PC-3 (cell line): ENCODE measurements at regions not wholly inside any gene's neighbourhood (a gene's known extent, or its start where the extent isn't known, plus 50 kb on each side); places are given as distances from the start of the nearest gene placed in this dataset.

Source experiments
- ATAC-seq: fragments of 200-7000 bp; cut with Tn5 transposase; 2 replicates; pipeline ENCODE4 v1.9.1; 2020; ENCODE audit warnings: mild to moderate bottlenecking, moderate library complexity
- BruUV-seq: library from RNA; stranded (reverse); fragments of 400-500 nt; replicated peaks from 2 replicates; lab custom pipeline; 2021; lab: Mats Ljungman, UMichigan
- CTCF ChIA-PET: fragments of 300-600 bp; sonication (Branson Sonifier 250); formaldehyde crosslinking; loops from one replicate; lab custom pipeline; 2022; ENCODE audit warnings: antibody characterized with exemption; lab: Charles Lee
- POLR2A ChIA-PET: fragments of 300-600 bp; sonication (Branson Sonifier 250); formaldehyde crosslinking; loops from one replicate; lab custom pipeline; 2022; ENCODE audit warnings: antibody characterized with exemption; ENCODE audit not compliant: unreplicated experiment; lab: Charles Lee
- DNase-seq: peaks from one replicate; pipeline ENCODE4 v3.0.0-alpha.2; 2015
- H2AFZ ChIP-seq: fragments of 300-600 bp; sonication (generic); 2 replicates; pipeline ENCODE4 v1.6.0; 2016; ENCODE audit warnings: antibody characterized with exemption, low read length
- H3F3A ChIP-seq: fragments of 300-600 bp; sonication (generic); one replicate; pipeline ENCODE4 v1.6.0; 2017; ENCODE audit warnings: antibody characterized with exemption, low read length, control low read depth, mild to moderate bottlenecking; ENCODE audit not compliant: unreplicated experiment
- H3K27ac ChIP-seq: fragments of 300-600 bp; sonication (generic); 2 replicates; pipeline ENCODE4 v1.5.1; 2016; ENCODE audit warnings: mild to moderate bottlenecking, low read length
- H3K27me3 ChIP-seq: fragments of 300-600 bp; sonication (generic); 2 replicates; pipeline ENCODE4 v1.6.1; 2016; ENCODE audit warnings: low read length, mixed read lengths
- H3K36me3 ChIP-seq: fragments of 300-600 bp; sonication (generic); 2 replicates; pipeline ENCODE4 v1.6.1; 2016; ENCODE audit warnings: low read depth, mixed run types, low read length, mixed read lengths
- H3K4me1 ChIP-seq: fragments of 300-600 bp; sonication (generic); 2 replicates; pipeline ENCODE4 v1.5.1; 2016; ENCODE audit warnings: low read length; ENCODE audit not compliant: insufficient read depth
- H3K4me2 ChIP-seq: fragments of 300-600 bp; sonication (generic); 2 replicates; pipeline ENCODE4 v1.6.0; 2016; ENCODE audit warnings: low read length
- H3K4me3 ChIP-seq: fragments of 300-600 bp; sonication (generic); 2 replicates; pipeline ENCODE4 v1.5.1; 2016; ENCODE audit warnings: mild to moderate bottlenecking, low read length, mixed read lengths
- H3K79me2 ChIP-seq: fragments of 300-600 bp; sonication (generic); 2 replicates; pipeline ENCODE4 v1.6.1; 2017; ENCODE audit warnings: low read length, mixed read lengths
- H3K9ac ChIP-seq: fragments of 300-600 bp; sonication (generic); 2 replicates; pipeline ENCODE4 v1.6.0; 2016; ENCODE audit warnings: mild to moderate bottlenecking, low read length
- H3K9me2 ChIP-seq: fragments of 300-600 bp; sonication (generic); replicated peaks from 2 replicates; pipeline ENCODE4 v1.6.1; 2016; ENCODE audit warnings: mixed run types, low read length, mixed read lengths
- H3K9me3 ChIP-seq: fragments of 300-600 bp; sonication (generic); 2 replicates; pipeline ENCODE4 v1.6.1; 2016; ENCODE audit warnings: low read length, mixed read lengths
- H4K20me1 ChIP-seq: fragments of 300-600 bp; sonication (generic); 2 replicates; pipeline ENCODE4 v1.6.1; 2016; ENCODE audit warnings: low read length, mixed read lengths
- CTCF ChIP-seq: fragments of 300-600 bp; sonication (generic); conservative IDR thresholded peaks from 2 replicates; pipeline ENCODE4 v1.5.1; 2017; ENCODE audit warnings: antibody characterized with exemption, low read depth, mild to moderate bottlenecking, low read length
- EZH2 ChIP-seq: fragments of 300-600 bp; sonication (generic); IDR thresholded peaks from one replicate; pipeline ENCODE4 v1.6.1; 2017; ENCODE audit warnings: antibody characterized with exemption, mild to moderate bottlenecking, low read length; ENCODE audit not compliant: unreplicated experiment
- EZH2phosphoT487 ChIP-seq: fragments of 300-600 bp; sonication (generic); IDR thresholded peaks from 2 replicates; pipeline ENCODE4 v1.6.1; 2018; ENCODE audit warnings: mild to moderate bottlenecking, antibody characterized with exemption, low read length, borderline replicate concordance
- intact Hi-C: fragments of 100-400 bp; cut with micrococcal nuclease; formaldehyde crosslinking; loops from 2 replicates; pipeline ENCODE4 v1.9.0; 2023

GRCh38 chr4:72899214-72899613 lies 170.3 kb downstream of the COX18 start:
- no peak for TF ChIP-seq EZH2phosphoT487
- no peak for TF ChIP-seq EZH2
- no peak for TF ChIP-seq CTCF
- Histone ChIP-seq H3K4me3 (no peak overlapping the region), H2AFZ (no peak overlapping the region), H3K79me2 (no peaks in the 10 kb centered on the region), H3K4me1 (peaks cover 14% of the 10 kb centered on the region), H4K20me1 (no peaks in the 10 kb centered on the region), H3K27ac (no peak overlapping the region), H3F3A (no peaks in the 10 kb centered on the region), H3K36me3 (no peaks in the 10 kb centered on the region), H3K27me3 (no peaks in the 10 kb centered on the region), H3K9me3 (no peaks in the 10 kb centered on the region), H3K9me2 (no peaks in the 10 kb centered on the region), H3K4me2 (no peak overlapping the region), H3K9ac (no peak overlapping the region)
- intact Hi-C loops: no loop called here
- ATAC-seq (no peak), DNase-seq (no peak)
- ChIA-PET POLR2A (no interaction called here), CTCF (no interaction called here)
- no TSS peak for BruUV-seq

GRCh38 chr4:72896515-72896914 lies 173.0 kb downstream of the COX18 start:
- Histone ChIP-seq H3K27me3 (no peaks in the 10 kb centered on the region), H3K4me2 (no peak overlapping the region), H3K4me1 (no peaks in the 10 kb centered on the region), H3K9ac (no peak overlapping the region), H3K9me3 (no peaks in the 10 kb centered on the region), H2AFZ (no peak overlapping the region), H3K9me2 (no peaks in the 10 kb centered on the region), H4K20me1 (no peaks in the 10 kb centered on the region), H3K36me3 (no peaks in the 10 kb centered on the region), H3K27ac (no peak overlapping the region), H3K4me3 (no peak overlapping the region), H3F3A (no peaks in the 10 kb centered on the region), H3K79me2 (no peaks in the 10 kb centered on the region)
- ATAC-seq (no peak), DNase-seq (peak; percentile 35)
- intact Hi-C loops: no loop called here
- POLR2A ChIA-PET: no interaction called here
- CTCF ChIA-PET: no interaction called here
- TF ChIP-seq EZH2phosphoT487: no peak
- TF ChIP-seq EZH2: no peak
- no peak for TF ChIP-seq CTCF
- no TSS peak for BruUV-seq

GRCh38 chr4:72895408-72895807 lies 174.1 kb downstream of the COX18 start:
- no peak overlapping the region for H3K4me2 ChIP-seq
- no peaks in the 10 kb centered on the region for H3K9me3 ChIP-seq
- no TSS peak for BruUV-seq
- H3K4me1 ChIP-seq: no peaks in the 10 kb centered on the region
- no peaks in the 10 kb centered on the region for H3K9me2 ChIP-seq
- ChIA-PET CTCF (no interaction called here), POLR2A (no interaction called here)
- H3K79me2 ChIP-seq: no peaks in the 10 kb centered on the region
- no peak overlapping the region for H3K27ac ChIP-seq
- no peaks in the 10 kb centered on the region for H3F3A ChIP-seq
- H3K27me3 ChIP-seq: no peaks in the 10 kb centered on the region
- ATAC-seq (no peak), DNase-seq (no peak)
- no peak overlapping the region for H2AFZ ChIP-seq
- H3K4me3 ChIP-seq: no peak overlapping the region
- intact Hi-C loops: no loop called here
- no peaks in the 10 kb centered on the region for H3K36me3 ChIP-seq
- TF ChIP-seq EZH2phosphoT487 (no peak), CTCF (no peak), EZH2 (no peak)
- no peaks in the 10 kb centered on the region for H4K20me1 ChIP-seq
- no peak overlapping the region for H3K9ac ChIP-seq
